H1 (cell line): ENCODE measurements at regions not wholly inside any gene's neighbourhood (a gene's known extent, or its start where the extent isn't known, plus 50 kb on each side); places are given as distances from the start of the nearest gene placed in this dataset.

Experiments used
- BCL11A ChIP-seq, 2 experiments: IDR thresholded peaks; one replicate each; pipeline ENCODE4 v1.6.1; 2011; ENCODE audit warnings: low read depth in 2 of 2, low read length in 2 of 2, mild to moderate bottlenecking in 2 of 2
- CHD1 ChIP-seq: IDR thresholded peaks from 2 replicates; pipeline ENCODE4 v1.6.1; 2012; ENCODE audit warnings: low read depth, low read length, improper control_type of control experiment
- EZH2 ChIP-seq: fragments of 200-600 bp; sonication (generic); IDR thresholded peaks from 2 replicates; pipeline ENCODE4 v1.7.1; 2012; ENCODE audit warnings: low read depth, mild to moderate bottlenecking, moderate library complexity, low read length, inconsistent platforms; ENCODE audit not compliant: severe bottlenecking
- GABPA ChIP-seq: IDR thresholded peaks from 2 replicates; pipeline ENCODE4 v1.6.1; 2011; ENCODE audit warnings: mild to moderate bottlenecking, low read length, moderate library complexity, borderline replicate concordance; ENCODE audit not compliant: insufficient read depth
- JUN ChIP-seq: IDR thresholded peaks from 2 replicates; pipeline ENCODE4 v1.6.1; 2011; ENCODE audit warnings: low read depth, mild to moderate bottlenecking, improper control_type of control experiment, low read length
- POLR2AphosphoS5 ChIP-seq: IDR thresholded peaks from 2 replicates; pipeline ENCODE4 v1.6.1; 2011; ENCODE audit warnings: low read depth, low read length
- SIRT6 ChIP-seq: IDR thresholded peaks from one replicate; pipeline ENCODE4 v1.7.1; 2012; ENCODE audit warnings: low read length, inconsistent platforms
- USF2 ChIP-seq: IDR thresholded peaks from 2 replicates; pipeline ENCODE4 v1.6.1; 2011; ENCODE audit warnings: low read length, improper control_type of control experiment
- YY1 ChIP-seq: IDR thresholded peaks from 2 replicates; pipeline ENCODE4 v1.6.1; 2011; ENCODE audit warnings: low read depth, mild to moderate bottlenecking, low read length
- TF ChIP-seq, protein P1 (sequence below): fragments of 300-600 bp; sonication (generic); IDR thresholded peaks from 2 replicates; pipeline ENCODE4 v1.7.1; 2012; ENCODE audit warnings: low read length, moderate library complexity, mild to moderate bottlenecking, inconsistent platforms; ENCODE audit not compliant: insufficient replicate concordance

DNA sequence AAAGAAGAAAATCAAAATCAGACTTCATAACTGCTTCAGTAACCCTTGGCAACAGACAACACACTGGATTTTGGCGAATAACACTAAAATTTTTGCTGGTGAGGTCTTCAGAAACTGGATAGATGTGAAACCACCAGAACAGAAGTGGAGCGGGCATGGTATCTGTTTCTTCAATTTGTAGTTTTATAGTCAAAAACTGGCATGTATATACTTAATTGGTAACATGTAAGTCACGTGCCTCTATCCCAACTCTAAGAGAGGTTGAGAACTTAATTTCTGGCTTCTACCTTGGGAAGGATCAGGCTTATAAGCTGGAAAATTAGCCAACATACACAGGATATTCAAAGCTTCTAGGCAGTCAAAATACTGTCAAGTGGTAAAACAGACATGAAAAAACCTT, 172.6 kb upstream of the CHL1 start (continued):
- TF ChIP-seq, protein P1, sequence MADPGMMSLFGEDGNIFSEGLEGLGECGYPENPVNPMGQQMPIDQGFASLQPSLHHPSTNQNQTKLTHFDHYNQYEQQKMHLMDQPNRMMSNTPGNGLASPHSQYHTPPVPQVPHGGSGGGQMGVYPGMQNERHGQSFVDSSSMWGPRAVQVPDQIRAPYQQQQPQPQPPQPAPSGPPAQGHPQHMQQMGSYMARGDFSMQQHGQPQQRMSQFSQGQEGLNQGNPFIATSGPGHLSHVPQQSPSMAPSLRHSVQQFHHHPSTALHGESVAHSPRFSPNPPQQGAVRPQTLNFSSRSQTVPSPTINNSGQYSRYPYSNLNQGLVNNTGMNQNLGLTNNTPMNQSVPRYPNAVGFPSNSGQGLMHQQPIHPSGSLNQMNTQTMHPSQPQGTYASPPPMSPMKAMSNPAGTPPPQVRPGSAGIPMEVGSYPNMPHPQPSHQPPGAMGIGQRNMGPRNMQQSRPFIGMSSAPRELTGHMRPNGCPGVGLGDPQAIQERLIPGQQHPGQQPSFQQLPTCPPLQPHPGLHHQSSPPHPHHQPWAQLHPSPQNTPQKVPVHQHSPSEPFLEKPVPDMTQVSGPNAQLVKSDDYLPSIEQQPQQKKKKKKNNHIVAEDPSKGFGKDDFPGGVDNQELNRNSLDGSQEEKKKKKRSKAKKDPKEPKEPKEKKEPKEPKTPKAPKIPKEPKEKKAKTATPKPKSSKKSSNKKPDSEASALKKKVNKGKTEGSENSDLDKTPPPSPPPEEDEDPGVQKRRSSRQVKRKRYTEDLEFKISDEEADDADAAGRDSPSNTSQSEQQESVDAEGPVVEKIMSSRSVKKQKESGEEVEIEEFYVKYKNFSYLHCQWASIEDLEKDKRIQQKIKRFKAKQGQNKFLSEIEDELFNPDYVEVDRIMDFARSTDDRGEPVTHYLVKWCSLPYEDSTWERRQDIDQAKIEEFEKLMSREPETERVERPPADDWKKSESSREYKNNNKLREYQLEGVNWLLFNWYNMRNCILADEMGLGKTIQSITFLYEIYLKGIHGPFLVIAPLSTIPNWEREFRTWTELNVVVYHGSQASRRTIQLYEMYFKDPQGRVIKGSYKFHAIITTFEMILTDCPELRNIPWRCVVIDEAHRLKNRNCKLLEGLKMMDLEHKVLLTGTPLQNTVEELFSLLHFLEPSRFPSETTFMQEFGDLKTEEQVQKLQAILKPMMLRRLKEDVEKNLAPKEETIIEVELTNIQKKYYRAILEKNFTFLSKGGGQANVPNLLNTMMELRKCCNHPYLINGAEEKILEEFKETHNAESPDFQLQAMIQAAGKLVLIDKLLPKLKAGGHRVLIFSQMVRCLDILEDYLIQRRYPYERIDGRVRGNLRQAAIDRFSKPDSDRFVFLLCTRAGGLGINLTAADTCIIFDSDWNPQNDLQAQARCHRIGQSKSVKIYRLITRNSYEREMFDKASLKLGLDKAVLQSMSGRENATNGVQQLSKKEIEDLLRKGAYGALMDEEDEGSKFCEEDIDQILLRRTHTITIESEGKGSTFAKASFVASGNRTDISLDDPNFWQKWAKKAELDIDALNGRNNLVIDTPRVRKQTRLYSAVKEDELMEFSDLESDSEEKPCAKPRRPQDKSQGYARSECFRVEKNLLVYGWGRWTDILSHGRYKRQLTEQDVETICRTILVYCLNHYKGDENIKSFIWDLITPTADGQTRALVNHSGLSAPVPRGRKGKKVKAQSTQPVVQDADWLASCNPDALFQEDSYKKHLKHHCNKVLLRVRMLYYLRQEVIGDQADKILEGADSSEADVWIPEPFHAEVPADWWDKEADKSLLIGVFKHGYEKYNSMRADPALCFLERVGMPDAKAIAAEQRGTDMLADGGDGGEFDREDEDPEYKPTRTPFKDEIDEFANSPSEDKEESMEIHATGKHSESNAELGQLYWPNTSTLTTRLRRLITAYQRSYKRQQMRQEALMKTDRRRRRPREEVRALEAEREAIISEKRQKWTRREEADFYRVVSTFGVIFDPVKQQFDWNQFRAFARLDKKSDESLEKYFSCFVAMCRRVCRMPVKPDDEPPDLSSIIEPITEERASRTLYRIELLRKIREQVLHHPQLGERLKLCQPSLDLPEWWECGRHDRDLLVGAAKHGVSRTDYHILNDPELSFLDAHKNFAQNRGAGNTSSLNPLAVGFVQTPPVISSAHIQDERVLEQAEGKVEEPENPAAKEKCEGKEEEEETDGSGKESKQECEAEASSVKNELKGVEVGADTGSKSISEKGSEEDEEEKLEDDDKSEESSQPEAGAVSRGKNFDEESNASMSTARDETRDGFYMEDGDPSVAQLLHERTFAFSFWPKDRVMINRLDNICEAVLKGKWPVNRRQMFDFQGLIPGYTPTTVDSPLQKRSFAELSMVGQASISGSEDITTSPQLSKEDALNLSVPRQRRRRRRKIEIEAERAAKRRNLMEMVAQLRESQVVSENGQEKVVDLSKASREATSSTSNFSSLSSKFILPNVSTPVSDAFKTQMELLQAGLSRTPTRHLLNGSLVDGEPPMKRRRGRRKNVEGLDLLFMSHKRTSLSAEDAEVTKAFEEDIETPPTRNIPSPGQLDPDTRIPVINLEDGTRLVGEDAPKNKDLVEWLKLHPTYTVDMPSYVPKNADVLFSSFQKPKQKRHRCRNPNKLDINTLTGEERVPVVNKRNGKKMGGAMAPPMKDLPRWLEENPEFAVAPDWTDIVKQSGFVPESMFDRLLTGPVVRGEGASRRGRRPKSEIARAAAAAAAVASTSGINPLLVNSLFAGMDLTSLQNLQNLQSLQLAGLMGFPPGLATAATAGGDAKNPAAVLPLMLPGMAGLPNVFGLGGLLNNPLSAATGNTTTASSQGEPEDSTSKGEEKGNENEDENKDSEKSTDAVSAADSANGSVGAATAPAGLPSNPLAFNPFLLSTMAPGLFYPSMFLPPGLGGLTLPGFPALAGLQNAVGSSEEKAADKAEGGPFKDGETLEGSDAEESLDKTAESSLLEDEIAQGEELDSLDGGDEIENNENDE, result no peak
- TF ChIP-seq GABPA (no peak), JUN (no peak), EZH2 (no peak), CHD1 (no peak), YY1 (no peak), SIRT6 (no peak), BCL11A (IDR thresholded peaks at IDR 0.05; ENCODE audit: low read depth in 2 of 2, low read length in 2 of 2) (no peak), USF2 (no peak), POLR2AphosphoS5 (no peak)
